ENCODE measurements at regions not wholly inside any gene's neighbourhood (a gene's known extent, or its start where the extent isn't known, plus 50 kb on each side); places are given as distances from the start of the nearest gene placed in this dataset.
"Not testable (repeated sequence)": the region's sequence is repeated elsewhere in the genome, so short reads cannot be mapped to it uniquely, and the experiment has no call there.

GRCh38 chr1:192475970-192476369 is 99.6 kb upstream of the RGS1 start:
- DNase-seq (ENCODE audit: low spot score in 2 of 2) (no peak), FAIRE-seq (no peak)

GRCh38 chr1:192476802-192477298 is 98.7 kb upstream of the RGS1 start:
- FAIRE-seq (no peak), DNase-seq (ENCODE audit: low spot score in 2 of 2) (no peak)

GRCh38 chr1:192477630-192478029 is 97.9 kb upstream of the RGS1 start:
- DNase-seq (ENCODE audit: low spot score in 2 of 2) (peak in 1 of 2 donors; percentile 22), FAIRE-seq (peak; percentile 91)

- FAIRE-seq, result no peak
These were observed 89.7 kb upstream of the RGS1 start for GRCh38 chr1:192485692-192486436.

GRCh38 chr1:192488058-192488457 is 87.5 kb upstream of the RGS1 start:
- DNase-seq (ENCODE audit: low spot score in 2 of 2) (no peak), FAIRE-seq (no peak)

More at GRCh38 chr1:192485692-192486436, 89.7 kb upstream of the RGS1 start:
- no peak for DNase-seq (ENCODE audit: low spot score in 2 of 2)

GRCh38 chr1:192489047-192489446 is 86.5 kb upstream of the RGS1 start:
- no peak for FAIRE-seq
- DNase-seq (ENCODE audit: low spot score in 2 of 2), result no peak

- no peak for DNase-seq (ENCODE audit: low spot score in 2 of 2)
- no peak for FAIRE-seq
These were observed 85.8 kb upstream of the RGS1 start for GRCh38 chr1:192489748-192490147.

- no peak for FAIRE-seq
- no peak for DNase-seq (ENCODE audit: low spot score in 2 of 2)
These were observed 83.6 kb upstream of the RGS1 start for GRCh38 chr1:192491804-192492554.

GRCh38 chr1:192493584-192493983 is 82.0 kb upstream of the RGS1 start:
- FAIRE-seq, result peak; percentile 36
- DNase-seq (ENCODE audit: low spot score in 2 of 2), result no peak

- FAIRE-seq (no peak), DNase-seq (ENCODE audit: low spot score in 2 of 2) (no peak)
These were observed 79.1 kb upstream of the RGS1 start for GRCh38 chr1:192496369-192497056.

- FAIRE-seq (no peak), DNase-seq (ENCODE audit: low spot score in 2 of 2) (no peak)
These were observed 78.3 kb upstream of the RGS1 start for GRCh38 chr1:192497214-192497794.

- DNase-seq (ENCODE audit: low spot score in 2 of 2); FAIRE-seq: not testable (repeated sequence)
These were observed 77.5 kb upstream of the RGS1 start for GRCh38 chr1:192498092-192498491.

GRCh38 chr1:192499061-192499581 is 76.5 kb upstream of the RGS1 start:
- not testable (repeated sequence) for FAIRE-seq; DNase-seq (ENCODE audit: low spot score in 2 of 2)

- FAIRE-seq; DNase-seq (ENCODE audit: low spot score in 2 of 2): not testable (repeated sequence)
These were observed 75.0 kb upstream of the RGS1 start for GRCh38 chr1:192500541-192500940.

- FAIRE-seq (no peak), DNase-seq (ENCODE audit: low spot score in 2 of 2) (no peak)
These were observed 68.8 kb upstream of the RGS1 start for GRCh38 chr1:192506741-192507155.

GRCh38 chr1:192512426-192513162 is 63.0 kb upstream of the RGS1 start:
- no peak for FAIRE-seq
- DNase-seq (ENCODE audit: low spot score in 2 of 2), result no peak

- no peak for FAIRE-seq
- no peak for DNase-seq (ENCODE audit: low spot score in 2 of 2)
These were observed 62.4 kb upstream of the RGS1 start for GRCh38 chr1:192513196-192513595.

- FAIRE-seq, result no peak
- DNase-seq (ENCODE audit: low spot score in 2 of 2), result no peak
These were observed 61.9 kb upstream of the RGS1 start for GRCh38 chr1:192513697-192514096.

- no peak for FAIRE-seq
- DNase-seq (ENCODE audit: low spot score in 2 of 2), result no peak
These were observed 58.7 kb upstream of the RGS1 start for GRCh38 chr1:192516776-192517297.
